CD4-positive, alpha-beta T cell treated with Interleukin-2 at 100 ng/mL for 4 hours (primary cell): ENCODE measurements at regions not wholly inside any gene's neighbourhood (a gene's known extent, or its start where the extent isn't known, plus 50 kb on each side); places are given as distances from the start of the nearest gene placed in this dataset.

ENCODE experiments used
- DNase-seq: peaks from one replicate; pipeline ENCODE4 v3.0.0-alpha.2; 2020; ENCODE audit warnings: low spot score

DNA sequence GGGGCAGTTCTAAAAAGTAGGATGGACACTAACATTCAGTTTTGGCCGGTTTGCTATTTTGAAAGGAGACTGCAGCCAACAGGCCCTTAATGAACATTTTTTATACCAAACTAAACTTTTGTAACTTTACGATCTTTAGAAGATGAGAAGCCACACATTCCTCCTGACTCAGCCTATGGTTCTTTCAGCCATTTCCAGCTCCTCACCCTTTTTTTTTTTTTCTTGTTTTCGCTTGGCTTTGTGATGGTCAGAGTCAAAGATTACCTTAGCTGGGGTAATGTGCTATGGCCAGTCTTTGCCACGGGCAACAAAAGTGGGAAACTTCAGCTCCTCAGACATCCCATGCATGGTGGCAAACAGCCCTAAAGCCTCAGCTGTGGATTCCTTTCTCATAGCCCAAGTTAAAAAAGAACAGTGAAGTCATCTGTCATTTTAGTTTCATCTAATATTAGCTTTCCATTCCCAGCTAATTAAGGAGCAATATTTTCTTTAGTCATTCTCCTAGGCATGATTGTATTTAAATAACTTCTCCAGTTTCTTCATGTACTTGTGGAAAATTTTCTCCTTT is 368.7 kb downstream of the MFSD1 start:
- no peak for DNase-seq

DNA sequence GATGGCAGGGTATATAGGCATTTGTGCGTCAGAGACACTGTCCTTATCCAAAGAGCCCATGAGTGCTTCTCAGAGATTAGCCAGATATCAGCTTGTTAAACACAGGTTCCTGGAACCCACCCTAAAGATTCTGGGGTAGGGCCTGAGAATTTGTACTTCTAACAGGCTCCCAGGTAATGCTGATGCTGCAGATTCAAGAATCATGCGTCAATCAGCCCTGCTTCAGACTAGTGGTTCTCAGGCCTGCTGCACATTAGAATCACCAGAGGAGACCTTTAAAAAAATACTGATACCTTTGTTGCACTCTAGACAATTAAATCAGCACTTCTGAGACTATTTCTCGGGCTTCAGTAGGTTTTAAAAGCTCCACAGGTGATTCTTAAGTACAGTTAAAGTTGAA is 369.5 kb downstream of the MFSD1 start:
- no peak for DNase-seq

DNA sequence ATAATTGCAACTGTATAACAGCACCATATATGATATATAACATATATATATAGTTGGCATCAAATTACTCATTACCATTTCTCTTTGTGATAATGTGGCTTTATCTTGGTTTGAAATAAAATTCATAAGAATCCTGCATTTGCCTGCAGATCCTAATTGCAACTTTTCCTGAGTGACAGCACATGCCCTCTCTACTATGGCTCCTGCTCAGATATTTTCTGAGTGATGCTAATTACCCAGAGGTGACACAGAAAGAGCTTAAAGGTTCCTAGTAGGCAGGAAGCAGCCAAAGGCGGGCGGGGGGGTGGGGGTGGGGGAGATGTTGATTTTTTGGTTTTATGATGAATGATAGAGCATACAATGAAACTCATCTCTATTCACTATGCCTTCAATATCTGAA is 370.6 kb downstream of the MFSD1 start:
- no peak for DNase-seq

DNA sequence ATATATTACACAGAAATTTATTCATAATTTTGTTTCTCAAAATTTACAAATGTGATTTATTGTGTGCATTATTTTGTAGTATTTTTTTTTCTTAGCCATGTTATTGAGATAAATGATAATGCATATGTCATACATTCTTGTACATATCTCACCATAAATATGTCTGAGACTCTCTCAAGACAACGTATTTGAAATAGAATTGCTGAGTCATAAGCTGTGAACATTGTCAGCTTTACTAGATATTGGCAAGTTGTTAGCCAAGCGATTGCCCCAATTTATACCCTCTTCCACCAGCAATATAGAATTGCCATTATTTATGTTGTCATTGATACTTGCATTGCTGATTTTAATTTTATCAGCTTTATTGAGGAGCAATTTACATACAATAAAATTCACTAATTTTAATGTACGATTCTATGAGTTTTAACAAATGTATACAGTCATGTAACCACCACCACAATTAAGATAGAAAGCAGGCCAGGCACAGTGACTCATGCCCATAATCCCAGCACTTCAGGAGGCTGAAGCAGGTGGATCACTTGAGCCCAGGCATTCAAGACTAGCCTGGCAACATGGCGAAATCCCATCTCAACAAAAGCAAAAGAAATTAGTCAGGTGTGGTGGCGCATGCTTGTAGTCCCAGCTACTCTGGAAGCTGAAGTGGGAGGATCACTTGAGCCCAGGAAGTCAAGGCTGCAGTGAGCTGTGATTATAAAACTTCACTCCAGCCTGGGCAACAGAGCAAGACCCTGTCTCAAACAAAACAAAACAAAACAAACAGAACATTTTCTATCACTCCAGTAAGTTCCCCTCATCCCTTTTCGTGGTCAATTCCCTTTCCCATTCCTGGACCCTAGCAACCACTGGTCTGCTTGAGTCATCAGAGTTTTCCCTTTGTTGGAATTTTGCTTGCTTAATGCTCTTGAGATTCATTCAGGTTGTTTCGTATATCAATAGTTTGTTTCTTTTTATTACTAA is 373.1 kb downstream of the MFSD1 start:
- DNase-seq, result no peak

DNA sequence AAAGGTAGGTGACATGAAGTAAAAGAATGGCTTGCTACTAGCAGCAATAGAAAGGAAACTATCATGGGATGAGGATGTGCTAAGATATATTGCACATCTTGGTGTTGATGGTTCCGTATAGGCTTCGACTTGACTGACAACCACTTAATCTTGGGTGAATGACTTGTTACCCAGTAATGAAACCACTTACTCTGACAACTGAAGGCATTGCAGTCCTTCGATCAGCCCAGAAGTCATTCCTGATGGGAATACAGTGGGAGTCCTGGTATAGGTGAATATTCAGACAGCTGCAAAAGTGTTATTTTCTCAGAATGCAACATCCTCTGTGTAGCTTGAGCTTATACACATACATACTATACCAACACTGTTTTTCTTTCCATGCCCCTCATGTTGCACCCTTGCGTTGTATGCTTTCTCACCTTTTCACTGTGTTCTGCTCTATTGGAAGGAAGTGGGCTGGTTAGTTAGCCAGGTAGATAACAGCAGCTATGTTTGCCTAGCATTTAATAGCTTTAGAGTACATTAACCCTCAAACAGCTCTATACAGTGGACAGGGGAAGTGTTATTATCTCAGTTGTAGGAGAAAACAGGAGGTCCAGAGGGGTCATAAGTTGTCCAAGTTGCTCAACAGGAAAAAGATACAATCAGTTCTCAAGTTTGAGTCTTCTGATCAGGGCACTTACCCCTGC is 376.5 kb downstream of the MFSD1 start:
- DNase-seq, result no peak

DNA sequence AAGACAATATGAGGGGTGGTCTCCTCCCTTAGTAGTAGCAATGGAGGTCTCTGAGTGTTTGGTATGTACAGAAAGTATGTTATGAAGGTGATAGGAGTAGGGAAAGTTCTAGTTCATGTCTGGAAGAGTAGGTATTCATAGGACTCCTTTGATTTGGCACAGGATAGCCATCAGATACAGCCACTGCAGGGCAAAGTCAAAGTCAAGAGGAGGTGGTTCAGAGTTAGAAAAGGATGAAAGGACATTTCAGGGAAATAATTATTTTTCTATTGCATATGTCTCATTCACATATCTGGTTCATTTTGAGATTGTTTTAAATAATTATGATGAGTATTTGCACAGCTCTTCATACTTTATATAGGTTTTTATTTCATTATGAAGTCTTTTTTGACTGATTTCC is 381.1 kb downstream of the MFSD1 start:
- DNase-seq, result no peak

DNA sequence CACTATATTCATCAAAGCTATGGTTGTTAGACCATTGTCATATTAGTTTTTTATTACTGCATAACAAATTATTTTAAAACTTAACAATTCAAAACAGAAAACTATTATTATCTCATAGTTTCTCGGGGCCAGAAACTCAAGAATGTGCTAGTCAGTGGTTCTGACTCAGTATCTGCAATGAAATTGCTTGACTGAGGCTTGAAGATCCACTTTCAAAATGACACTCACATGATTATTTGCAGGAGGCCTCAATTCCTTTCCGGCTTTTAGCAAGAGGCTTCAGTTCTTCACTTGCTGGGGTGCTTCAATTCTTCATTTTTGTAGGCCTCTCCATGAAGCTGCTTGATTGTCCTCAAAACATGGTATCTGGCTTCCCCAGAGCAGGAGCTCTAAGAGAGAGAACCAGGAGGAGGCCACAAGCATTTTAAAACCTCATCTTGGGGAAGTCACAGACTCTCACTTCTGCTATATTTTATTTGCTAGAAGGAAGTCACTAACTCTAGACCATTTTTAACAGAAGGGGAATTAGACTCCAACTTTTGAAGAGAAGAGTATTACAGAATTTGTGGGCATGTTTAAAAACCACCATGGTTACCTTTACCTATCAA is 383.7 kb downstream of the MFSD1 start:
- no peak for DNase-seq

DNA sequence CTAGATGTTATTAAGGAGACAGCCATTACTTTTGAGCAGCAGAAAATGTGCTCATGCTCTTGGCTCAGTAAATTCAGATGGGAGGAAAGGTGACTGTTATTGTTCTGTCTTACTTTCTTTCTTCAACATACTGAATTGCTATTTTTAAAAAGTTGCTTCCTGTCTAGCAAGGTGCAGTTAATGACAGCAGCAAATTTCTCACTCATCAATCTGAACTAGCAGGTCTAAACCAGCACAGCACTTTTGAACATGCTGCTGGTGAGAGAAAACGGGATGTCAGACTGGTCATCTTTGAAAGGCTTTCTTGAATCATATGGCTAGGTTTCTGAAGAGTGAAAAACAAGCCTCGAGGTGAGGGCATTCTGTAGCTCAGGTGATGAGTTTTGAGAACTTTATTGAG is 384.7 kb downstream of the MFSD1 start:
- DNase-seq, result no peak

DNA sequence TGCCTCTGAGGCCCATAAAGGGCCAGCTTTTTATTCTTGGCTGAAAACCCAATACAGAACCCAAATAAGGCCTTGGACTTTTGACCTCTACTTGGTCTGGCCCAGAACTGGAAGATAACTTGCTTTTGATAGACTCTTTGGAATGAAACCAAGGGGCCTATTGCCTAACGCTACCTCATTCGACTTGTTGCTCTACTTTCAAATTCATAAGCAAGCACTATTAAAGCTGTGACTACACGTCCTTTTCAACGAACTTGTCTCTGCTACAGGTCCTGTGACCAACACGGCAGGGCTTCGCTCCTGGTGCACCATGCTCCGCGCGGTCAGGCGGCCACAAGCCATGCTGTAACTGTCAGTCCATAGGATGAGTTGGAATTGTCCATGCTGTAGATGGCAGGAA is 385.4 kb downstream of the MFSD1 start:
- no peak for DNase-seq

DNA sequence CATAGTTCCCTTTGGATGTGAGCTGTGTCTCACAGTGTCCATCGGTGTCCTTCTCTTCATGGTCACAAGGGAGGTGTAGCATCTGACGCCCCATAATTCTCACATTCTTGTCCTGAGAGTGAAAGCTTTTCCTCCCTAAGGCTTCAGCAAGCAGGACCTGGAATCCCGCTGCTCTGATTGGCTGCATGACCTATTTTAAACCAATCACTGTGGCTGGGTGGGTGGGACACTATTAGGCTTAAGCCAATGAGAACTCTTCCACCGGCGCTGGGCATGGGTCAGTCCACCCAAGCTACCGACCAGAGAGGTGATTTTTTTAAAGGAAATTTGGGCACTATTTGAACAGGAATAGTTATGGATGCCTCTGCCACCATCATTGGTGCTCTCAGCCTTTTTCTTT is 385.9 kb downstream of the MFSD1 start:
- no peak for DNase-seq

DNA sequence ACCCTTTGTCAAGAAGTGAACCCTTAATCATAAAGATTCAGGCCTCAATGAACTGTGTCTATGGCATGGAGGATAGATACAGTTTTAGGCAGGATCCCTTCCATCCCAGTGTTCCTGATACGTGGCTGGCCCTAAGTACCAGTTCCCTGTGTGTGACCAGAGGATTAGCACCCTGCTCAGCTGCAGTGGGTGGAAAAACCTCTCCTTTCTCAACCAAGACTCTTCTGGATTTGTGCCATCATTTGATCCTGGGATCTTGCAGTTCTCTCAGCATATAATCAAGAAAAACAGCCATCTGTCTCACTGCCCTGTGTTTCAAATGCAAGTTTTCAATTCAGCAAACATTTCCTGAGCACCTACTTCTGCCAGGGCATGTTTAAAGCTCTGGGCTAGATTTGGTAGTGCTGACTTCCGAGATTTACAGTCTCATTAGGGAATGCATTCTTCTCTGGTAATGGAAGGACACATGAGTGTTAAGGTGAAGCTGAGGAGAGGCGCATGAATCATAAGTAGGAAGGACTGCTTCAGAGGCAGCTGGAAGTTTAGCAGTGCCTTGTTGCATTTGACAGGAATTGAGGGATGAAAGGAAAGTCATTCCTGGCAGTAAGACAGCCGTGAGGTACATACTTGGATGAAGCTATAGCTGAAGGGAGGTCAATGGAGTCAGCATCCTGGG is 388.3 kb downstream of the MFSD1 start:
- no peak for DNase-seq

DNA sequence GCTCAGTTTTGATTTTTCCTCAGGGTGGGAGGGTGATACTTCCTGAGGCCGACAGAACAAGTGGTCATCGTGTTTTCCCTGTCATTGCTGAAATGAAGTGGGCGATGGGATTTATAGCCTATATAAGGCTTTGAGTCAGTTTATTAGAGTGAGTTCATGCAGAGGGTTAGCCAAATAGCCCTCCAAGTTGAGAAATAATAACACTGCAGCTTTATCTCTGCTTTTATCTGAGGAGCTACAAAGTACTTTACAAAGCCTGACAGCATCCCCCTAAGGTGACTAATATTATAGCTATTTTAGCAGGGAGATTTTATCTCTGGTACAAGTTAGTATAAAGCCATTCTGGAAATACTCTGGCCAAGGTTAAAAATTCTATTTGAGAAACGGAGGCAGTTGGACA is 389.6 kb downstream of the MFSD1 start:
- no peak for DNase-seq

DNA sequence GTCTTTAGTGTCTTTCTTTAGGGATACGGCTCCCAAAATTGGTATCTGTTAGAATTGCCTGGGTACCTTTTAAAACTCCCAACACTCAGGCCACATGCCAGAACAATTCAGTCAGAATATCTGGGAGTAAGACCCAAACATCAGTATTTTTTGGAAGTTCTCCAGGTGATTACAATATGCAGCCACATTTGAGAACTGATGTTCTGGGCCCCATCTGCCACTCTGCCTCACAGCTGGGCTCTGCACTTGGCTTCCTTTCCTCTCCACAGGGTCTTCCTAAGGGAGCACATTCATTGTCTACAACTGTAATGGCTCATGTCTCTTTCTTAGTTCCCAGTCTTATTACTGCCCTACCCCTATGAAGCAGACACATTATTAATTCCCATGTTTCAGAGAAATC is 394.5 kb downstream of the MFSD1 start:
- no peak for DNase-seq

DNA sequence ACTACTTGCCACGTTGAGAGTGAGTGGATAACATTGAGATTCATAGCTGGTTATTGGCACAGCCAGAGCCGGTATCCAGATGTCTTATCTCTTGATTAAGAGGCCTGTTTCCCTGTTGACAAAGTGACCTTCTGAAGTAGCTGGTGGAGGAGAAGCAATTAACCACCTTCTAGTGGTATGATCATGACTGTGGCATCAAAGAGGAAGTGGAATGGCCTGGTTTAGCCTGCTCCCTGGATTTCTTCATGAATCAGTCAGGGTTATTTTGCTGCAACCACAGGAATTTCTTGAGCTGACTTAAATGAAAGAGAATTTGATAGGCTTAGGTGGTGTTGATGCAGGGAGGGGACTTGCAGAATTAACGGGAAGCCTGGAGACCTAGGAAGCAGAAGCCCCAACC is 398.3 kb downstream of the MFSD1 start:
- no peak for DNase-seq

DNA sequence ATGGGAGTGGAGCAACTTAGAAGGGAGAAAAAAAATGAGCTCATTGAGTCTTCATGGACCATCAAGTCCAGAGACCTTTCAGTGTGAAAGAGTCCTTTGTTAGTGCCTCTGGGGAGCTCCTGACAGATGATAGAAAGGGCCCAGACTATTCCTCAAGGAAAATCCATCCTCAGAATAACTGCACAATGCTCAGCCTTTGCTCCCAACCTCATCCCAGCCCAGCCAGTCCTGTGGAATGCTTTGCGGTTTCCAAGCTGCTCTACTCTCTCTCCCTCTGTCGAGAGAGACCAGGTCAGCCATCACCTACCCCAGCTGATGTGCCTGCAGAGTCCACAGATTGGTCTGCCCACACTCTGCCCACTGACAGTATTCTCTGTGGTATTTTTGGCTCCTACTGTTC is 406.2 kb downstream of the MFSD1 start:
- DNase-seq, result no peak

DNA sequence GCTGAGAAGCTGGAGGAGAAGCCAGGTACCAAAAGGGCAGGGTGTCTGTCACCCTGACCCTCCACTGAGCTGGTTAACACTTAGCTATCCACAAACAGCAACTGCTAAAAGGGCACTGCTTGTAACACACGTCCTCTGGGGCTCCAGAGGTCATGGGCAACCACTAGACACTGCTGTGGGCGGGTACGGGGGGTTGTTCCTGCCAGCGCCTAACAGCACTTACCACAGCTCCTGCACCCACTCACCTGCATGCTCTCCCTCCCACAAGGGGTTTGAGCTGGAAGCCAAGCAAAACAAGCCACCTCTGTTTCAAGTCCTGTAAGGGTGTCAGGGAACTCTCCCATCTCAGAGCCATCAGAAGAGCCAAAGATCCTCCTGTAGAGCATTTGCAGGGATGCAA is 407.6 kb downstream of the MFSD1 start:
- DNase-seq, result no peak

DNA sequence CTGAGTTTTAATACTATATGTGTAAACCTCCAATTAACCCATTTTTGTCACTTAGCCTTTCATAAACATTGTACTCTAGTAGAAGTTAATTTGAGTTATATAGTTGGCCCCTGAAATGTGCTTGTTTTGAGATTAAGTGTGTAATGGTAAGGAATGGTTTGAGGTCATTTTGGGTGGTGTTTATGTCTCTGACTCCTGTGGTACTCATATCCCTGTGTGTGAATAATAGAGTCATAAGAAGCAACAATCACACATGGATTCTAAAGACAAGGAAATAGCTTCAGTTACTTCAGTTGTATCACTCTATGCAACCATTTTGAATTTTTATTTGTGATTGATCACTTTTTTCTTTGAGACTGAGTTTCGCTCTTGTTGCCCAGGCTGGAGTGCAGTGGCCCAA is 408.5 kb downstream of the MFSD1 start:
- no peak for DNase-seq

DNA sequence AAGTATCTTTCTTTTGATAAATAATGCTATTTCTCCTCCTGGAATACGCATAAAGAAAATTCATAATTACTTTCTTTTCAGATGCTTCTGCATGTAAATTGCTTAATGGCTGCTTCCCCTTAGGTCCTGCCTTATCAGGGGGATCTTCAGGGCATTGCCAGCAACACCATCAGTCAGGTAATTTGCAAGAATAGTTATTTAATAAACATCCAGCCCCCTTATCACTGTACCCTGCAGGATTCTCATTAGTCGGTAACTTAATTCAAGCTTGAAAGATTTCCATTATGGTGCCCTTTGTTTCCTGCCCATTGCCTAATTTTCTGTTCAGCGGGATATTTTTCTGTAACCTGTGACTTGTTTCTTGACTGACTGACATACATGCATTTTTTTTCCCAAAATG is 414.5 kb downstream of the MFSD1 start:
- DNase-seq, result no peak

DNA sequence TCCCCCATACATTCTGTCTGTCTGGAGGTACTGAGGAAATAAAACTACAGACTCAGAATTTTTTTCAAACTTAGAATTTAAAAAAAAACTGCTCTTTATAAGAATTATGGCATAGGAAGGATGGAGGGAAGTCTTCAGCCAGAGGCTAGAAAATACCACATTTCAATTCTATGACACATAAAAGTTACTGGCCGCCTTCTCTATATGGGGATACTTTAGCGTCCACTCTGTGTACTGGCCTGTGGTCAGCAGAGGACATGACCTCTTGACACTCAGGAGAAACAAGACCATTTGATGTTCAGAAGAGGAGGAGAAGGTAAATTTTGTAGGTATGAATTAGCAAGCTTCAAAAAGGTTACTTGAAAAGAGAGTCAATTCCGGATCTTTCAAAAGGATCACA is 417.4 kb downstream of the MFSD1 start:
- DNase-seq, result no peak

DNA sequence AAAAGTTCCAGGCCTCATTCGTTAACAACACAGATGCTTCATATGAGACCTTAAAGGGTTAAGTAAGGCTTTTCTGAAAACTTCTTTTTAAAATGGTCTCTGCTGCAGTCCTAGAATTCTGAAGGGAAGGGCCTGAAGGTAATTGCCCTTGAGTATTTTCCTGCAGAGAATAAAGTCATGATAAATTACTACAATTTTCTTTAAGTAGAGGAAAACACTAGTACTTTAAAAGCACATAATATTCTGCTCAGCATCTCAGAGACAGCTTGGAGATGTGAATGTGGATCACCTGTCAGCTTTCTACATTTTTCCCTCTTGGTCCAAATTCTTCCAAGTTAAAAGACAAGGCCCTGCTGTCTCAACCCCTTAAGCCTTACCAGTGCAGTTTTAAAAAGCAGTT is 419.5 kb downstream of the MFSD1 start:
- DNase-seq, result no peak

DNA sequence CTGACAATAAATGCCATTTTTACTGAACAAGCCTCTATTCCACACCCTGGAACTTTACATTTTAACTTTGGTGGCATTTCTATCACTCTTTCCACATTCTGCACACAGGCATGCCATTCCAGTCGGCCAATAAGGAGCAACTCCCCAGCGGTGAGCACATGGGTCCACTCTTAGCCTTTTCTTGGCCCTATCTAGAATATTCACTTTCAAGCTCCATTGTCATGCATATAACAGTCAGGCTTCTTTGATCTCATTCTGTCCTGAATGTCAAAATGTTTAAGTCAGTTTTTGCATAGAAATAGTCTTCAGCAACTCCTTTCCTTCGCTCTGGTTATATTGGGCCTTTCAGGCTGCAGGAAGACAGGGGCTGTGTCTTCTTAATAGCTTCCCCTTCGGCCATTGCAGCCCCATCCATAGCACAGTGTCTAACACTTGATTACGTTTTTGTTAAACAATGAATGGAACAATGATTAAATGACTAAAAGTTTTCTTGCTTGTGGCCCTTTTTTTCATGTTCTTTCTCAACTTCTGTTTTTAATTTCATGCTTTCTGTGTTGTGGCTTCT is 427.3 kb downstream of the MFSD1 start:
- DNase-seq, result no peak

DNA sequence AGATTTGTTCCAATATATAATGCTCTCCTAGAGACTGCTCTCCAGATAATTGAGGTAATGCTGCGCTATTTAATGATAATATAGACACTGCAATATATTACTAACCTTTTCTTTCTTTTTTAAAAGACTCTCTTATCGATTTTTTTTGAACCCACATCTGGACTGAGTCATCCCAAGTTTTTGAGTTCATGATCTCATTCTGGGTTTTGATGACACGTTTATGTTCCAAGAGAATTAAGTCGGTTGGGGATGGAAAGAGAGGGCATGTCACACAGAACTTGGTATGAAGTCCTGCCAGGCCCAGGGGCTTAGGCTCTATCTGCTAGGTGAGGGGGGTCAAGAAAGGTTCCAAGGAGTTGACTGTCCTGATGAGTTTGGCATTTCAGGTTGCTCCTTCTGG is 431.1 kb downstream of the MFSD1 start:
- no peak for DNase-seq
